Kidney (tissue), 13 donors: ENCODE measurements at regions not wholly inside any gene's neighbourhood (a gene's known extent, or its start where the extent isn't known, plus 50 kb on each side); places are given as distances from the start of the nearest gene placed in this dataset.

ENCODE experiments used
- DNase-seq, 5 donors: peaks; one replicate each; pipeline ENCODE4 v3.0.0-alpha.2; 2013 to 2020
- FAIRE-seq: peaks from 2 replicates; lab custom pipeline; 2012; peaks lifted over from hg19 to GRCh38; lab: Jason Lieb, UNC
- H3K27ac ChIP-seq, 2 donors: one replicate each; pipeline ENCODE4 v1.7.0; 2013; ENCODE audit warnings: low read depth in 2 of 2, low read length in 2 of 2, inconsistent platforms in 1 of 2
- H3K27me3 ChIP-seq: one replicate; pipeline ENCODE4 v1.7.1; 2013; ENCODE audit warnings: low read length, inconsistent platforms; ENCODE audit not compliant: control insufficient read depth, insufficient read depth
- H3K36me3 ChIP-seq, 3 donors: one replicate each; pipeline versions ENCODE4 v1.7.0 to v1.7.1; 2013; ENCODE audit warnings: low read length in 3 of 3, control low read depth in 1 of 3, inconsistent platforms in 1 of 3; ENCODE audit not compliant: insufficient read depth in 3 of 3, control insufficient read depth in 2 of 3
- H3K4me1 ChIP-seq, 3 donors: one replicate each; pipeline versions ENCODE4 v1.7.0 to v1.7.1; 2013; ENCODE audit warnings: low read length in 3 of 3, inconsistent platforms in 1 of 3, low read depth in 1 of 3; ENCODE audit not compliant: control insufficient read depth in 2 of 3, insufficient read depth in 2 of 3
- H3K4me3 ChIP-seq, 3 donors: one replicate each; pipeline versions ENCODE4 v1.7.0 to v1.8.1; 2013; ENCODE audit warnings: low read length in 3 of 3, control low read depth in 1 of 3, inconsistent platforms in 1 of 3
- H3K9ac ChIP-seq, 3 donors: one replicate each; pipeline versions ENCODE4 v1.7.0 to v1.7.1; 2013; ENCODE audit warnings: low read length in 3 of 3, control low read depth in 1 of 3, inconsistent platforms in 1 of 3
- H3K9me3 ChIP-seq, 3 donors: one replicate each; pipeline versions ENCODE4 v1.7.0 to v1.7.1; 2013; ENCODE audit warnings: low read length in 3 of 3, control low read depth in 1 of 3, inconsistent platforms in 1 of 3; ENCODE audit not compliant: control insufficient read depth in 2 of 3, insufficient read depth in 1 of 3
- CTCF ChIP-seq: IDR thresholded peaks from 3 replicates; pipeline ENCODE4 v1.5.1; 2012; ENCODE audit warnings: mild to moderate bottlenecking, moderate library complexity, borderline replicate concordance; ENCODE audit not compliant: insufficient read depth; ENCODE audit errors: extremely low read depth
- intact Hi-C: fragments of 100-400 bp; cut with DNase I; formaldehyde crosslinking; loops from one replicate; pipeline ENCODE4 v1.11.1; 2022
- donor health status: control.
- donor health status: control.
- donor health status: control.
- donor health status: control.
- donor health status: control.
- donor health status: DM: yes; HTN: yes; CAD: no.
- donor health status: Normal renal cell carcinoma (clear cell type).

DNA sequence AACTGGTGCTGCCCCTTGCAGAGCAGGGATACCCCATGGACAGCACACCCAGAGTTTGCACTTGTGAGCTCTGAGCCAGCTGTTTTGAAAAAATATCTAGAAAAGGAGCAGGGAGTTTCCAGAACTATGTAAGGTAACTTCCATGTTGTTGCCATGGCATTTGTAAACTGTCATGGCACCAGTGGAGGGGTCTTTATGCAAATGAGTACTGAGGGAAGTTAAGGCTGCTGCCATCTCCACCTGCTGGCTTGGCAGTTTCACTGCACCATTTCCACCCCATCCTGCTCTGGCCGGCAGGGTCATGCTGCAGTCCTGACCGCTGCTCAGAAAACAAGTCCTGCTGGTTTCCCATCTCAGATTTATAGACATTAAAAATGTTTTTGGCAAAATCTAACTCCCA is 52.3 kb upstream of the SNTG2 start:
- no peak overlapping the region for H3K27ac ChIP-seq
- FAIRE-seq (no peak), DNase-seq (no peak)
- no peak for TF ChIP-seq CTCF
- H3K9me3 ChIP-seq: peaks cover 0 to 12% (median 5%) of the 10 kb centered on the region in 3 donors
- H3K9ac ChIP-seq: no peak overlapping the region
- no peak overlapping the region for H3K4me3 ChIP-seq
- intact Hi-C loops: no loop called here
- H3K36me3 ChIP-seq: no peaks in the 10 kb centered on the region
- no peaks in the 10 kb centered on the region for H3K27me3 ChIP-seq
- no peaks in the 10 kb centered on the region for H3K4me1 ChIP-seq

GRCh38 chr2:897091-897490 is 53.6 kb upstream of the SNTG2 start:
- no peak for TF ChIP-seq CTCF
- Histone ChIP-seq H3K4me3 (no peak overlapping the region), H3K27me3 (no peaks in the 10 kb centered on the region), H3K9ac (no peak overlapping the region), H3K27ac (no peak overlapping the region), H3K36me3 (no peaks in the 10 kb centered on the region), H3K4me1 (no peaks in the 10 kb centered on the region), H3K9me3 (peaks cover 0 to 12% (median 5%) of the 10 kb centered on the region in 3 donors)
- FAIRE-seq (no peak), DNase-seq (no peak)
- intact Hi-C loops: no loop called here

DNA sequence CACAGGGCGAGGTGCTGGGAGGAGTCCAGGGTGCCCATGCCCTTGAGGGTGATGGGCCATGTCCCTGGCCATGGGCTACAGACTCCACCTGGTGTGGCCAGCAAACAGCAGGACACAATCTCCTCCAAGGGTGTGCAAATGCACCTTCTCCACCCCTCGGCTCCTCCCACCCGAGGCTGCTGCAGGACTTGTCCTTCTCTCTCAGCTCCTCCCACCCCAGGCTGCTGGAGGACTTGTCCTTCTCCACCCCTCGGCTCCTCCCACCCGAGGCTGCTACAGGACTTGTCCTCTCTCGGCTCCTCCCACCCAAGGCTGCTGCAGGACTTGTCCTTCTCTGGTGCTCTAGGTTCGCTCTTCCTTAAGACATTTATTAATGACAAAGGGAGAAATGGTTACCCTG is 57.3 kb upstream of the SNTG2 start:
- H3K4me1 ChIP-seq: no peaks in the 10 kb centered on the region
- no peaks in the 10 kb centered on the region for H3K27me3 ChIP-seq
- DNase-seq (peak in 2 of 5 donors; percentile 67 to 80), FAIRE-seq (no peak)
- H3K27ac ChIP-seq: no peak overlapping the region
- H3K9ac ChIP-seq: no peak overlapping the region
- no peak for TF ChIP-seq CTCF
- no peak overlapping the region for H3K4me3 ChIP-seq
- intact Hi-C loops: no loop called here
- no peaks in the 10 kb centered on the region for H3K36me3 ChIP-seq
- H3K9me3 ChIP-seq: peaks cover 0 to 5% (median 5%) of the 10 kb centered on the region in 3 donors

- DNase-seq: no peak
- H3K27me3 ChIP-seq: no peaks in the 10 kb centered on the region
- no peaks in the 10 kb centered on the region for H3K4me1 ChIP-seq
- H3K36me3 ChIP-seq: no peaks in the 10 kb centered on the region
- TF ChIP-seq CTCF: no peak
- no peak overlapping the region for H3K27ac ChIP-seq
- H3K4me3 ChIP-seq: no peak overlapping the region
- no peak for FAIRE-seq
- intact Hi-C loops: no loop called here
- peaks cover 0 to 5% (median 5%) of the 10 kb centered on the region in 3 donors for H3K9me3 ChIP-seq
- no peak overlapping the region for H3K9ac ChIP-seq
These were observed 57.8 kb upstream of the SNTG2 start for GRCh38 chr2:892892-893291.
